Activated CD4-positive, alpha-beta T cell treated with anti-CD3 and anti-CD28 coated beads, Interleukin-2, amount 50 U/mL, for 24 hours (primary cell): ENCODE measurements at regions not wholly inside any gene's neighbourhood (a gene's known extent, or its start where the extent isn't known, plus 50 kb on each side); places are given as distances from the start of the nearest gene placed in this dataset.

Source experiments
- DNase-seq, 2 donors: peaks; one replicate each; pipeline ENCODE4 v3.0.0-alpha.2; 2020; ENCODE audit warnings: low read depth in 1 of 2, low spot score in 1 of 2

DNA sequence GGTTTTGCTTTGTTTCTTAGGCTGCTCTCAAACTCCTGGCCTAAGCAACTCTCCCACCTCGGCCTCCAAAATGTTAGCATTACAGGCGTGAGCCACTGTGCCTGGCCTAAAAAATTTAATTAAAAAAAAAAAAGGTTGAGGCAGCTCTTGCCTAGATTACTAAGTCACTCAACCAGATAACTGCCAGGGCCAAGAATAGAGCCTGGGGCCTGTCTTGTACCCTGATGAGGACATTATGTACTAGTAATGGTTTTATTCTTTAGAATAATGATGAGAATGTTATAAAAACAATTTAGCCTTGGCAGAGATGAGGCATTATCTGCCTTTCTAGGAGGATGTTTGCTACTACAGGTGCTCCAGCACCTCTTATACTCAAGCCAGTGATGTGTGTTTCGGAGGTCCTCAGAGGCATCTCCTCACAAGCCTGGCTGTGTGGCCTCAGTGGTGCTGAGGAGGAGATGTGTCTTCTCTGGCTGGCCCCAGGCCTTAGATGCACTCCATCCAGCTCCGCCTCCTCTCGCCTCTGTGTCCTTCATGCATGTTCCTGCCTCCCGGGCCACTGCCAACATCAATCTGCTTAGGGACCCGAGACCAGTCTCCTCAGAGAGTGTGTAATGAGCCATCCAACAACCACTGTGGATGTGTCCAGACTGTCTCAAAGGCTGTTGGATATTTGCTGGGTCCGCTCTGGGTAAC, 337.7 kb upstream of the GATB start:
- no peak for DNase-seq

DNA sequence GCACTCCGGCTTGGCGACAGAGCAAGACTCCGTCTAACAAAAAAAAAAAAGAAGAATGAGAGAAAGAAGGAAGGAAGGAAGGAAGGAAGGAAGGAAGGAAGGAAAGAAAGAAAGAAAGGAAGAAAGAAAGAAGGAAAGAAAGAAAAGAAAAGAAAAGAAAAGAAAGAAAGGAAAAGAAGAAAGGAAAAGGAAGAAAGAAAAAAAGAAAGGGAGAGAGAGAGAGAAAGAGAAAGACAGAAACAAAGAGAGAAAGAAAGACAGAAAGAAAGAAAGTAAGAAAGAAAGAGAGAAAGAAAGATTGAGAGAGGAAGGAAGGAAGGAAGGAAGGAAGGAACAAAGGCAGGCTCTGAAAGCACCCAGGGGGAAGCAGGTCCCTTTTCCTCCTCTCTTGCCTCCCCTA, 336.6 kb upstream of the GATB start:
- DNase-seq, result no peak

GRCh38 chr4:152095701-152096070, 334.9 kb upstream of the GATB start:
- DNase-seq, result no peak

DNA sequence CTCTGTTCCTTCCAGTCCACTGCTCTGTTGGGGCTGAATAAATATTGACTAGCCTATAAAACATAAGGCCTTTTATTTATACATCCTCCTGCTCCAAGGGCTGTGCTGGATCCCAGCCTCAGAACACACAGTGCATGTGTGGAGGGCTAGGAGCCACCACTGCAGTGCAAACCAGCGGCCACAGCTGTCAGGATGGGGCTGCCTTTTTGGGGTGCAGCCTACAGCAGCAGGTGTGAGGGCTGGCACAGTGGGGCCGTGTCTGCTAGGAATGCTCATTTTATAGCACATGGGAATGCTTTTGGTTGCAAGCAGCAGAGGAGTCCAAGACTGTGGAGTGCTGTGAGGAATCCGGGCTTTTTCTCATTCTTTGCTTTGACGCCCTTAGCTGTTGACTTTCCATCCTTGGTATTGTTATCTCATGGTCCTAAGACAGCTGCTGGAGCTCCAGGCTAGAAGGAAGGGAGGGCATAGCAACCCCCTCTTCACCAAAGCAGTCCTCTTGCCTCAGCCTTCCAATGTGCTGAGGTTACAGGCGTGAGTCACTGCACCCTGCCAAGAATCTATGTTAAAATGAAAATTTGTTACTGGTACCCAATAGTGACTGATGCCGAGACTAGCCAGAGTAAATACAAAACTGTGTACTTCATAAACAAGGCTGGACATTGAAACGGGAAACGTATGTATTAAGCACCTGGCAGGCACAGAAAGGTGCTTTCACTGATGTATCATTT, 334.3 kb upstream of the GATB start:
- no peak for DNase-seq

GRCh38 chr4:152091405-152091804, 330.6 kb upstream of the GATB start:
- no peak for DNase-seq

DNA sequence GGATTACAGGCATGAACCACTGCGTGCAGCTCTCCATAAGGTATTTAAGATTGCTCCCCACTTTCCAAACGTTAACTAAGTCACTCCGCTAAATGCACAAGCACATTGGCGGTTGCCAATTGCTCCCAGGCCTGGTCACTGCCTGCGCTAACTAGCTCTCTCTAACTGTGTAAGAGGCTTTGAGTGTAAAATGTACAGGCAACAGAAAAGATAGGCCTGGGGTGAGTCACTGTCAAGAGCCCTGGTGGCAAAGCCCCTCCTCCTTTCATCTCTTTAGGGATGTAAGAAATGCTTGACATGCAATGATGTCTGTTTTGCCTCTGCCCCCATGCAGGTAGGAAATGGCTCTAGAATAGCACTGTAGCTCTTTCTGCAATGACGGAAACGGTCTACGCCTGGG, 329.7 kb upstream of the GATB start:
- no peak for DNase-seq

- no peak for DNase-seq
These were observed 328.8 kb upstream of the GATB start for GRCh38 chr4:152089584-152089983.

- DNase-seq, result no peak
These were observed 326.5 kb upstream of the GATB start for GRCh38 chr4:152087335-152087734.

GRCh38 chr4:152085657-152086056, 324.9 kb upstream of the GATB start:
- DNase-seq, result no peak

DNA sequence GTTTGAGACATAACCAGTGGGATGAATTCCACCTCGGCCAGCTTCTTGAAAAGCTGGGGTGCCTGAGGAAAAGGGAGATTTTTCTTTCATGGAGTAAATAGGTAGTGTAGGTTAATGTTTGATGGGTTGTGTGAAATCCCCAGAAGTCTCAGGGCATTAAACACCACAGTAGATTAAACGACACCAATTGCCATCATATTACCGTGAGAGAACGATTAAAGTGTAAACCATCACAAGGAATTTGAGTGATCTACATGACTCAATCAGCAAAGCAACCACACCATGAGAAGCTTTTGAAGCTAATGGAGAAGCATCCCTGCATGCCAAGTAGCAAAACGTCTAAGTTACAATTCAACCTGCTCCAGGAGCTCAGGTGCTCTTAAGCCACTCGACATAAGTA, 322.5 kb upstream of the GATB start:
- DNase-seq, result no peak

DNA sequence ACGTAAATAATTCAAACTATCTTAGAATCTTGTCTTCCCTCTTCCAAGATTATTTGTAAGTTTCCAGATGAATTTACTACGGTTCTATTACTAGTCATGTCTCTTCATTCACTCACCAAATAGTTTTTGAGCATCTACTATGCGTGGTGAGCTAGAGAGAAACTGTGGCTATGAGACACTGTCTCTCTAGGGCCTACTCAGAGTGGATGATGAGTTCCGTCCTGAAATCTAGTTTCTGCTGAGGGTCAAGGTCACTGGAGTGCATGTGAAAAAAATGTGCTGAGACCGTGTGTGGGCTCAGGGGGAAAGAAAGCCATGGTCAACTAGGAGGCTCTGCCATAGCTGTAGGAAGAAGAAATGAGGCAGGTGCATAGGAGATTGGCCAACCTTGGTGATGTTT, 320.2 kb upstream of the GATB start:
- no peak for DNase-seq

DNA sequence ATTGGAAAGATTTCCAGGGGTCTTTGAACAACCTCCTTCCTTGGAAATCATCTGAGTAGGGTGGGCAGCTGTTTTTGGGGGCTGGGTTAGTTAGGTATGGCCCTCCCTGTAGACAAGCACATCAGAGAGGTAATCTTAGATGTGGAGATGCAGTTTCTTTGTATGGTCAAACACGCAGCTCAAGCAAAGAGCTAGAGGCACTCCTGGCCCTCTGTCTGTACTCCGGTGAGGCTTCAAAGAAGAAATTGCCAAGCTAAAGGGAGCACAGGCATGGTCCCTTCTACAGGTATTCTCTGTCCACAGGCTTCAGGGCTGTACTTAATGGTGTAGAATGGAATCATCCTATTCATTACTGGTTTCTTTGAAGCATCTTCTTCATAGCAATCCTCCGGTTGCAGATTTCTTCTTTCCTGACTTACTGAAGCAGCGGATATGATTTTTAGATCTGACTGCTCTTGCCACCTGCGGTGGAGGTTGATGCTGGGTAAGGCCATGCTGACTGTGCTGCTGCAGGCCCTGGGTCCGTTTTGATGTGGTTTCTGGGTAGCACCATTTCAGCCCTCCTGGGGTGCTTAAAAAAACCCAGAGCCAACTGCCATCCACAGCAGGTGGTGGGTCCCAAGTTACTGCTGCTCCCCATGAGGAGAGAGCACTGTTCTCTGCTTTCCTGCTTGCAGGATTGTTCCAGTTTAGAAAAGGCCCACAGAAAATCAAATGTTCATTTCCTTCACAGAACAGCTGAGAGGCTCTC, 318.9 kb upstream of the GATB start:
- DNase-seq, result no peak

DNA sequence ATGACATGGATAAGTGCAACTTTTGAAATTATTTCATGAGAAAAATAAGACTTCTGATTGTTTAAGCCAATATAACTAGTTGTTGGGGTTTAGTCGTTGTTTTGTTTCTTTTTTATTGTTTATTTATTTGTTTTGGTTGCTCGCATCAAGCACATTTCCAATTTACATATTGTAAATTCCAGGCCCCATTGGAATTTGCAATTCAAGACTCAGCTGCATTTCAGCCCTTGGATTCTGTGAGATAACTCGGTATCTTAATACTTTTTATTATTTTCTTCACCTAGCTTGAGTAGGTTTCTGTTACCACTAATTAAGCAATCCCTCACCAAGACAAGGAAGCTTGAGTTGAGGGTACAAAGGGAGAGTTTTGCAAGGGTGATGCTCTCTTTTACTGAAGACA, 318.3 kb upstream of the GATB start:
- DNase-seq, result no peak

GRCh38 chr4:152077582-152077981, 316.8 kb upstream of the GATB start:
- no peak for DNase-seq

- DNase-seq, result no peak
These were observed 314.6 kb upstream of the GATB start for GRCh38 chr4:152075253-152075928.

DNA sequence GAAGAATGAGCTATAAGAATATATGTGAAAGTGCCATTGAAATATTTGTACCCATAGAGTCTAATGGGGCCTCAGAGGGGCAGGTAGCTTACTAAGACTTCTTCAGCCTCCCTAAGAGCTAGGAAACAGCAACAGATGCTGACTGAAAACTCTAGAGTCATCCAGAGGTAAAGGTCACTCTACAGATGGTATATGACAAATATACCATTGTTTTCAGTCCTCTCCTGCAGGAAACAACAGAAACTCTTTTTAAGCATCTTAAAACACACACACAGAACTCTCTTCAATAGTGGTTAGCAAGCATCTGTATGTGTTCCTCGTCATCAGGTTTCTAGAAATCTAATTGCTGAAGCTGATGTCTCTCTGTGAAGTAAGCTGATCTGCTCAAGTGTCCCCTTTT, 313.8 kb upstream of the GATB start:
- DNase-seq, result no peak

- DNase-seq, result no peak
These were observed 313.3 kb upstream of the GATB start for GRCh38 chr4:152074088-152074437.

- no peak for DNase-seq
These were observed 312.7 kb upstream of the GATB start for GRCh38 chr4:152073351-152074087.

GRCh38 chr4:152072906-152073305, 312.1 kb upstream of the GATB start:
- DNase-seq, result no peak

DNA sequence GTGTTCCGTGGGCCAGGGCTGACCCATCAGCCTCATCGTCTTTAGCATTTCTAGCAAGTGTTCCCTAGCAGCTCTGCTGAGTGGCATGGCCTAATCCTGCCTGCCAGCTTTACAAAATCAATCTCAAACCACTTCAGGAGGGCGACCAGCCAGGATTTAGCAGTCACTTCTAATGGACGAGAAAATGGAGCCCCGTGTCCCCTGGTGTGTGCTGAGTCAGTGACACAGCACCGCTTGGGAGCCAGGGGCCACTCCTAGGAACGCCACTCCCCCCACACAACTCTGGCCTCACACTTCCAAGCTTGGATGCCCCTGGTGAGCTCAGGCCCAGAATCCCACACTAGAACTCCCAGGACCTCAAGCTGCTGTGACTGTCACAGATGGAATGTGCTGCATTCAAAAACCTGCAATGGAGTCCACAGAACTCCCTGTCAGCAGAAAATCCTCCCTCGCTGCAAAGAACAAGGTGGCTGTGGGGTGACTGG, 311.2 kb upstream of the GATB start:
- DNase-seq, result no peak

DNA sequence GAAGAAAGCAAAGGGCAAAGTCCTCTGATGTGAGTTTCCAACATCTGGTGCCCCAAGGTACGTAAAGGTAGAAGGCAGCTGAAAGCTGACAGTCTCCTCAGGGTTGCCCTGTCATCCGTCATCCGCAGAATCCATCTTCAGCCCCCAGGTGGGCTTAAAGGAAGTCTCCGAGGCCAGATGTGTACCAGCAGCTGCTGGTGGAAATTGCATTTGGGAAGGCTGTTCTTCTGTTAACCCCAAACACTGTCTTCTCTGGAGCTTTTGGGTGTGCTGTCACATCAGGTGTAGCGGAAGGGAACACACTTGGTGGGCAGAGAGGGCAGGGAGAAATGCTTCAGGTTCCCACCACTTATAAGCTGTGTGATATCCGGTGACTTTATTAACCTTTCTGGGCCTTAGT, 310.0 kb upstream of the GATB start:
- DNase-seq, result no peak
